Fibroblast of lung (primary cell): ENCODE measurements at regions not wholly inside any gene's neighbourhood (a gene's known extent, or its start where the extent isn't known, plus 50 kb on each side); places are given as distances from the start of the nearest gene placed in this dataset.

ENCODE experiments used
- DNase-seq, 2 donors: peaks; one replicate each; pipeline versions ENCODE4 v3.0.0 to v3.0.0-alpha.2; 2010; ENCODE audit warnings: low read depth in 2 of 2
- H2AFZ ChIP-seq: 2 replicates; pipeline ENCODE4 v1.5.1; 2012; ENCODE audit warnings: low read length, control low read depth, inconsistent platforms
- H3K27ac ChIP-seq: 2 replicates; pipeline ENCODE4 v1.5.1; 2011; ENCODE audit warnings: low read length, control low read depth; ENCODE audit not compliant: insufficient read depth
- H3K27me3 ChIP-seq: 2 replicates; pipeline ENCODE4 v1.5.1; 2011; ENCODE audit warnings: mild to moderate bottlenecking, low read length; ENCODE audit not compliant: control insufficient read depth, insufficient read depth
- H3K36me3 ChIP-seq: 2 replicates; pipeline ENCODE4 v1.5.1; 2011; ENCODE audit warnings: low read length; ENCODE audit not compliant: control insufficient read depth, insufficient read depth
- H3K4me1 ChIP-seq: 2 replicates; pipeline ENCODE4 v1.5.1; 2011; ENCODE audit warnings: low read length; ENCODE audit not compliant: control insufficient read depth, insufficient read depth; ENCODE audit errors: extremely low read depth
- H3K4me2 ChIP-seq: 2 replicates; pipeline ENCODE4 v1.5.1; 2011; ENCODE audit warnings: low read length, control low read depth; ENCODE audit not compliant: insufficient read depth; ENCODE audit errors: extremely low read depth
- H3K4me3 ChIP-seq, 4 experiments: fragments of 200-600 bp in 1 of 4; sonication (generic) in 1 of 4; replicated peaks in 1 of 4; 2 replicates each; pipeline ENCODE4 v1.5.1; 2011 to 2016; ENCODE audit warnings: low read length in 4 of 4, low read depth in 3 of 4, mild to moderate bottlenecking in 3 of 4, control low read depth in 2 of 4, inconsistent platforms in 1 of 4, mixed read lengths in 1 of 4; ENCODE audit not compliant: insufficient read depth in 1 of 4; ENCODE audit errors: control extremely low read depth in 1 of 4
- H3K79me2 ChIP-seq: 2 replicates; pipeline ENCODE4 v1.5.1; 2012; ENCODE audit warnings: mild to moderate bottlenecking, low read length, inconsistent platforms; ENCODE audit not compliant: control insufficient read depth, insufficient read depth
- H3K9ac ChIP-seq: 2 replicates; pipeline ENCODE4 v1.5.1; 2011; ENCODE audit warnings: mild to moderate bottlenecking, low read length, control low read depth; ENCODE audit not compliant: insufficient read depth
- H3K9me3 ChIP-seq: 2 replicates; pipeline ENCODE4 v1.5.1; 2012; ENCODE audit warnings: low read depth, low read length; ENCODE audit not compliant: control insufficient read depth, insufficient read depth
- H4K20me1 ChIP-seq: 2 replicates; pipeline ENCODE4 v1.5.1; 2011; ENCODE audit warnings: low read length; ENCODE audit not compliant: control insufficient read depth, insufficient read depth; ENCODE audit errors: extremely low read depth
- CTCF ChIP-seq, 2 donors: IDR thresholded peaks in 1 of 2; conservative IDR thresholded peaks in 1 of 2; 1 replicate in 1 of 2; 2 replicates in 1 of 2; pipeline ENCODE4 v1.5.1; 2011 to 2012; ENCODE audit warnings: low read length in 2 of 2, control low read depth in 1 of 2, inconsistent platforms in 1 of 2, low read depth in 1 of 2, mild to moderate bottlenecking in 1 of 2
- EZH2 ChIP-seq: IDR thresholded peaks from 2 replicates; pipeline ENCODE4 v1.5.1; 2012; ENCODE audit warnings: low read length, control low read depth, mild to moderate bottlenecking; ENCODE audit errors: missing control alignments

- Histone ChIP-seq H3K79me2 (no peaks in the 10 kb centered on the region), H3K9me3 (no peaks in the 10 kb centered on the region), H4K20me1 (no peaks in the 10 kb centered on the region), H3K27me3 (no peaks in the 10 kb centered on the region), H3K4me3 (no peak overlapping the region), H3K9ac (no peak overlapping the region), H3K4me1 (peaks cover 8% of the 10 kb centered on the region), H3K27ac (no peak overlapping the region), H2AFZ (no peak overlapping the region), H3K4me2 (peak overlapping the region; percentile 58), H3K36me3 (no peaks in the 10 kb centered on the region)
- no peak for TF ChIP-seq CTCF (conservative IDR thresholded peaks at IDR 0.05 in 1 of 2, IDR thresholded peaks at IDR 0.05 in 1 of 2; ENCODE audit: low read depth in 1 of 2, low read length in 2 of 2)
- TF ChIP-seq EZH2, result no peak
- DNase-seq, result no peak
Measured at GRCh38 chr4:135277980-135278315, 1076.4 kb upstream of the PABPC4L start.

GRCh38 chr4:135277068-135277979, 1075.7 kb upstream of the PABPC4L start:
- DNase-seq, result peak; percentile 47 to 94

DNA sequence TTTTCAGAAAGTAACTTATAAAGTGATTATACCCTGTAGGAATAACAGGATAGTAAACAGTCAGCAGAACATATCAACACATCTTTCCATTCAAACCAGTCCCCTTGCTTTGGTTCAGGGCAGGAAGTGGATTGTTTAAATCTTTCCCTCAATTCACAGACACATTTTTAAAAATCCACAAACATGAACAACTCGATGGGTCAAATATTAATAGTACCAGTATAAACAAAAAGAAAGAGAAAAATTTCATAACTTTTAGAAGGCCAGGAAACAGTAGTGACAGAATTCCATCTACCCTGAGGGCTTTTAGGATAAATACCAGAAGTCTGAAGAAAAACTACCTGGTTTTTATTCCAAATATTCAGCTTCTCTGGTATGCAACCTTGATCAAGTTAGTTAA, 1072.8 kb upstream of the PABPC4L start:
- TF ChIP-seq CTCF (conservative IDR thresholded peaks at IDR 0.05 in 1 of 2, IDR thresholded peaks at IDR 0.05 in 1 of 2; ENCODE audit: low read depth in 1 of 2, low read length in 2 of 2) (no peak), EZH2 (no peak)
- Histone ChIP-seq H3K79me2 (no peaks in the 10 kb centered on the region), H3K9ac (no peak overlapping the region), H3K36me3 (no peaks in the 10 kb centered on the region), H3K27me3 (no peaks in the 10 kb centered on the region), H3K9me3 (no peaks in the 10 kb centered on the region), H3K27ac (no peak overlapping the region), H3K4me3 (no peak overlapping the region), H2AFZ (peak overlapping the region; percentile 25), H3K4me1 (peaks cover 8% of the 10 kb centered on the region), H4K20me1 (no peaks in the 10 kb centered on the region), H3K4me2 (peak overlapping the region; percentile 54)
- peak in 1 of 2 donors; percentile 3 for DNase-seq

More at GRCh38 chr4:135277068-135277979, 1075.7 kb upstream of the PABPC4L start:
- Histone ChIP-seq H3K79me2 (no peaks in the 10 kb centered on the region), H3K9me3 (no peaks in the 10 kb centered on the region), H2AFZ (no peak overlapping the region), H3K4me2 (peak overlapping the region; percentile 58), H3K27ac (no peak overlapping the region), H3K4me3 (no peak overlapping the region), H3K9ac (no peak overlapping the region), H3K27me3 (no peaks in the 10 kb centered on the region), H3K4me1 (peaks cover 8% of the 10 kb centered on the region), H4K20me1 (no peaks in the 10 kb centered on the region), H3K36me3 (no peaks in the 10 kb centered on the region)
- TF ChIP-seq EZH2, result no peak
- TF ChIP-seq CTCF (conservative IDR thresholded peaks at IDR 0.05 in 1 of 2, IDR thresholded peaks at IDR 0.05 in 1 of 2; ENCODE audit: low read depth in 1 of 2, low read length in 2 of 2), result no peak
